Heart right ventricle (tissue), 16 donors: ENCODE measurements at regions not wholly inside any gene's neighbourhood (a gene's known extent, or its start where the extent isn't known, plus 50 kb on each side); places are given as distances from the start of the nearest gene placed in this dataset.

Source experiments
- ATAC-seq, 8 donors: fragments of 200-7000 bp; cut with Tn5 transposase; one replicate each; pipeline ENCODE4 v1.9.1; 2020; ENCODE audit warnings: mild to moderate bottlenecking in 8 of 8, moderate library complexity in 8 of 8, moderate number of reproducible peaks in 1 of 8
- DNase-seq, 2 donors: peaks; one replicate each; pipeline ENCODE4 v3.0.0-alpha.2; 2020
- H3K27ac ChIP-seq, 10 donors: fragments of 200-600 bp; sonication (generic) in 2 of 10; one replicate each; pipeline versions ENCODE4 v1.5.0 to v1.8.0; 2020 to 2022; ENCODE audit warnings: mild to moderate bottlenecking in 3 of 10
- H3K27me3 ChIP-seq, 7 donors: fragments of 200-600 bp; one replicate each; pipeline ENCODE4 v1.8.0; 2021 to 2022; ENCODE audit warnings: mild to moderate bottlenecking in 2 of 7
- H3K36me3 ChIP-seq, 9 donors: fragments of 200-600 bp; sonication (generic) in 1 of 9; one replicate each; pipeline versions ENCODE4 v1.5.0 to v1.8.0; 2020 to 2022; ENCODE audit warnings: mild to moderate bottlenecking in 2 of 9
- H3K4me1 ChIP-seq, 9 donors: fragments of 200-600 bp; sonication (generic) in 1 of 9; one replicate each; pipeline versions ENCODE4 v1.5.0 to v1.8.0; 2020 to 2022; ENCODE audit warnings: mild to moderate bottlenecking in 4 of 9
- H3K4me3 ChIP-seq, 10 donors: fragments of 200-600 bp; sonication (generic) in 2 of 10; one replicate each; pipeline versions ENCODE4 v1.5.0 to v1.8.0; 2020 to 2022; ENCODE audit warnings: mild to moderate bottlenecking in 7 of 10, moderate library complexity in 2 of 10
- H3K9me3 ChIP-seq, 11 donors: fragments of 200-600 bp in 10 of 11; sonication (generic) in 2 of 11; one replicate each; pipeline versions ENCODE4 v1.5.0 to v1.8.0; 2013 to 2022; ENCODE audit warnings: mild to moderate bottlenecking in 2 of 11, control low read depth in 1 of 11, moderate library complexity in 1 of 11
- CTCF ChIP-seq, 9 donors: fragments of 200-600 bp; sonication (generic) in 2 of 9; IDR thresholded peaks; one replicate each; pipeline versions ENCODE4 v1.5.0 to v1.8.0; 2021 to 2022; ENCODE audit warnings: antibody characterized with exemption in 9 of 9, mild to moderate bottlenecking in 5 of 9, moderate library complexity in 1 of 9
- WGBS, 2 donors: extraction: QIAGEN DNeasy Blood & Tissue Kit; methylation state at CpG; one replicate each; pipeline ENCODE4 v1.1.7; 2013; ENCODE audit warnings: inconsistent platforms in 1 of 2; 5-methylcytosine and 5-hydroxymethylcytosine counted together
- intact Hi-C, 10 donors: fragments of 100-400 bp; cut with DNase I; formaldehyde crosslinking; loops; one replicate each; pipeline versions ENCODE4 v1.11.1 to v1.14.2; 2022
- donor health status: Arrhythmogenic right ventricular cardiomyopathy.
- donor health status: ischemic (EF 13 %, LVEDD 7.1; RV severe dilation, severe dysfunction).
- donor health status: healthy with polysubstance abuse.
- donor health status: DM: no; HTN: yes; CAD: no.
- donor health status: DM: no; HTN: no; CAD: no.
- donor health status: ischemic (EF 25% LVEDD 6.9; RV normal size, moderate dysfunction).
- donor health status: ischemic (EF 25% LVEDD 5.7; RV mildly dilated, moderate dysfunction).
- donor health status: healthy.
- donor health status: DM: yes; HTN: yes; CAD: no.
- donor health status: Ischemic cardiomyopathy.
- donor health status: ischemic (EF 35%, LVEDD 5.7; RV mildly dilated, moderate dysfunction).
- donor health status: nonischemic (EF 11% LVEDD 7.7; RV severe dilation, severe dysfunction).
- donor health status: DM: yes; HTN: yes; CAD: no.
- donor health status: PGD.
- donor health status: ischemic (EF 29% LVEDD 5.4; RV normal size, mild dysfunction).
- donor health status: nonischemic (EF 23%, LVEDD 6.1; RV moderate dilation, normal function).

GRCh38 chr18:78860117-78860516 lies 119.5 kb upstream of the SALL3 start:
- ATAC-seq, result no peak
- Histone ChIP-seq H3K27me3 (peaks cover 0 to 23% (median 11%) of the 10 kb centered on the region in 7 donors), H3K36me3 (no peaks in the 10 kb centered on the region), H3K4me1 (peaks cover 0 to 4% (median 0%) of the 10 kb centered on the region in 9 donors), H3K27ac (no peak overlapping the region), H3K9me3 (peaks cover 0 to 6% (median 0%) of the 10 kb centered on the region in 11 donors), H3K4me3 (no peak overlapping the region)
- intact Hi-C loops, result no loop called here
- 68 to 71% methylated on average over 11 of the region's 11 CpGs for WGBS, 2 donors
- no peak for DNase-seq
- no peak for TF ChIP-seq CTCF (IDR thresholded peaks at IDR 0.05)

- intact Hi-C loops, result no loop called here
- Histone ChIP-seq H3K4me1 (peaks cover 0 to 5% (median 0%) of the 10 kb centered on the region in 9 donors), H3K9me3 (peaks cover 0 to 6% (median 0%) of the 10 kb centered on the region in 11 donors), H3K27me3 (peaks cover 0 to 22% (median 11%) of the 10 kb centered on the region in 7 donors), H3K36me3 (no peaks in the 10 kb centered on the region), H3K27ac (no peak overlapping the region), H3K4me3 (no peak overlapping the region)
- WGBS, 2 donors, result 43 to 50% methylated on average over 11 of the region's 11 CpGs
- ATAC-seq (peak in 5 of 8 donors; percentile 13 to 53 (median 27)), DNase-seq (peak in 1 of 2 donors; percentile 36)
- no peak for TF ChIP-seq CTCF (IDR thresholded peaks at IDR 0.05)
These were observed 118.5 kb upstream of the SALL3 start for GRCh38 chr18:78861116-78861515.

GRCh38 chr18:78861706-78862105 lies 117.9 kb upstream of the SALL3 start:
- Histone ChIP-seq H3K4me3 (no peak overlapping the region), H3K36me3 (no peaks in the 10 kb centered on the region), H3K27ac (no peak overlapping the region), H3K27me3 (peaks cover 0 to 22% (median 7%) of the 10 kb centered on the region in 7 donors), H3K4me1 (peaks cover 0 to 5% (median 0%) of the 10 kb centered on the region in 9 donors), H3K9me3 (peaks cover 0 to 3% (median 0%) of the 10 kb centered on the region in 11 donors)
- ATAC-seq (no peak), DNase-seq (no peak)
- TF ChIP-seq CTCF (IDR thresholded peaks at IDR 0.05), result no peak
- intact Hi-C loops, result no loop called here
- 57 to 67% methylated on average over 7 of the region's 7 CpGs for WGBS, 2 donors

- no peaks in the 10 kb centered on the region for H3K9me3 ChIP-seq
- peaks cover 0 to 22% (median 7%) of the 10 kb centered on the region in 7 donors for H3K27me3 ChIP-seq
- ATAC-seq (no peak), DNase-seq (no peak)
- peaks cover 0 to 5% (median 0%) of the 10 kb centered on the region in 9 donors for H3K4me1 ChIP-seq
- no peak for TF ChIP-seq CTCF (IDR thresholded peaks at IDR 0.05)
- intact Hi-C loops, result no loop called here
- H3K36me3 ChIP-seq, result no peaks in the 10 kb centered on the region
- WGBS, 2 donors, result 81 to 82% methylated on average over 9 of the region's 9 CpGs
- H3K27ac ChIP-seq, result no peak overlapping the region
- no peak overlapping the region for H3K4me3 ChIP-seq
These were observed 117.2 kb upstream of the SALL3 start for GRCh38 chr18:78862395-78862794.
